ENCODE measurements at regions not wholly inside any gene's neighbourhood (a gene's known extent, or its start where the extent isn't known, plus 50 kb on each side); places are given as distances from the start of the nearest gene placed in this dataset.

GRCh38 chr2:158907926-158908456, 60.4 kb upstream of the TANC1 start:
- TF ChIP-seq CTCF (IDR thresholded peaks at IDR 0.05; ENCODE audit: borderline replicate concordance, control extremely low read depth, extremely low read depth, insufficient read depth, missing control alignments): no peak
- in situ Hi-C loops (cut with MboI; ENCODE audit: low sequenced_read_pairs, unreplicated experiment): loop anchor here (10.0 to 25.0 kb wide), 3 partner anchors 217 to 1079 kb away; no protein-coding TSS in a partner anchor
- DNase-seq (ENCODE audit: low spot score): no peak

GRCh38 chr2:158912112-158912511, 56.3 kb upstream of the TANC1 start:
- no peak for DNase-seq (ENCODE audit: low spot score)
- in situ Hi-C loops (cut with MboI; ENCODE audit: low sequenced_read_pairs, unreplicated experiment): loop anchor here (25.0 kb wide), 2 partner anchors 900 to 1075 kb away; no protein-coding TSS in a partner anchor
- TF ChIP-seq CTCF (IDR thresholded peaks at IDR 0.05; ENCODE audit: borderline replicate concordance, control extremely low read depth, extremely low read depth, insufficient read depth, missing control alignments): no peak

- no peak for DNase-seq (ENCODE audit: low spot score)
- TF ChIP-seq CTCF (IDR thresholded peaks at IDR 0.05; ENCODE audit: borderline replicate concordance, control extremely low read depth, extremely low read depth, insufficient read depth, missing control alignments): no peak
- in situ Hi-C loops (cut with MboI; ENCODE audit: low sequenced_read_pairs, unreplicated experiment): loop anchor here (25.0 kb wide), 2 partner anchors 900 to 1075 kb away; no protein-coding TSS in a partner anchor
These were observed 55.7 kb upstream of the TANC1 start for GRCh38 chr2:158912765-158913164.

GRCh38 chr2:158914066-158914465, 54.4 kb upstream of the TANC1 start:
- no peak for DNase-seq (ENCODE audit: low spot score)
- in situ Hi-C loops (cut with MboI; ENCODE audit: low sequenced_read_pairs, unreplicated experiment): loop anchor here (25.0 kb wide), 2 partner anchors 898 to 1073 kb away; no protein-coding TSS in a partner anchor
- no peak for TF ChIP-seq CTCF (IDR thresholded peaks at IDR 0.05; ENCODE audit: borderline replicate concordance, control extremely low read depth, extremely low read depth, insufficient read depth, missing control alignments)

GRCh38 chr2:158914731-158915130, 53.7 kb upstream of the TANC1 start:
- no peak for DNase-seq (ENCODE audit: low spot score)
- in situ Hi-C loops (cut with MboI; ENCODE audit: low sequenced_read_pairs, unreplicated experiment): loop anchor here (25.0 kb wide), 2 partner anchors 898 to 1073 kb away; no protein-coding TSS in a partner anchor
- no peak for TF ChIP-seq CTCF (IDR thresholded peaks at IDR 0.05; ENCODE audit: borderline replicate concordance, control extremely low read depth, extremely low read depth, insufficient read depth, missing control alignments)

- in situ Hi-C loops (cut with MboI; ENCODE audit: low sequenced_read_pairs, unreplicated experiment): loop anchor here (25.0 kb wide), 2 partner anchors 895 to 1070 kb away; no protein-coding TSS in a partner anchor
- no peak for TF ChIP-seq CTCF (IDR thresholded peaks at IDR 0.05; ENCODE audit: borderline replicate concordance, control extremely low read depth, extremely low read depth, insufficient read depth, missing control alignments)
- no peak for DNase-seq (ENCODE audit: low spot score)
These were observed 51.3 kb upstream of the TANC1 start for GRCh38 chr2:158917121-158917520.
